AG09319 (cell line): ENCODE measurements at regions not wholly inside any gene's neighbourhood (a gene's known extent, or its start where the extent isn't known, plus 50 kb on each side); places are given as distances from the start of the nearest gene placed in this dataset.

Source experiments
- DNase-seq: peaks from one replicate; pipeline ENCODE4 v3.0.0-alpha.2; 2010; ENCODE audit warnings: low read depth; ENCODE audit errors: extremely low read depth
- CTCF ChIP-seq: IDR thresholded peaks from 2 replicates; pipeline ENCODE4 v1.5.1; 2011; ENCODE audit warnings: low read depth, mild to moderate bottlenecking, inconsistent platforms, low read length, moderate library complexity

- DNase-seq: no peak
Observed at GRCh38 chr2:8510519-8510918, 171.3 kb upstream of the ID2 start.

GRCh38 chr2:8511868-8512612 lies 169.8 kb upstream of the ID2 start:
- no peak for DNase-seq

More at GRCh38 chr2:8510519-8510918, 171.3 kb upstream of the ID2 start:
- TF ChIP-seq CTCF: no peak

GRCh38 chr2:8513601-8514273 lies 168.1 kb upstream of the ID2 start:
- DNase-seq: no peak
- TF ChIP-seq CTCF: no peak

More at GRCh38 chr2:8511868-8512612, 169.8 kb upstream of the ID2 start:
- TF ChIP-seq CTCF: no peak

- DNase-seq: no peak
- no peak for TF ChIP-seq CTCF
Observed at GRCh38 chr2:8514274-8514662, 167.6 kb upstream of the ID2 start.

- no peak for DNase-seq
- TF ChIP-seq CTCF: no peak
Observed at GRCh38 chr2:8514796-8515758, 166.8 kb upstream of the ID2 start.

GRCh38 chr2:8515864-8516533 lies 165.9 kb upstream of the ID2 start:
- DNase-seq: no peak
- TF ChIP-seq CTCF: no peak
